MG63 (cell line): ENCODE measurements at regions not wholly inside any gene's neighbourhood (a gene's known extent, or its start where the extent isn't known, plus 50 kb on each side); places are given as distances from the start of the nearest gene placed in this dataset.
"Not testable (repeated sequence)": the region's sequence is repeated elsewhere in the genome, so short reads cannot be mapped to it uniquely, and the experiment has no call there.

Experiments
- DNase-seq: peaks from one replicate; pipeline ENCODE4 v3.0.0-alpha.2; 2020
- H3K27me3 ChIP-seq: fragments of 250-450 bp; sonication (Bioruptor Pico); 2 replicates; pipeline ENCODE4 v1.5.1; 2020; ENCODE audit warnings: mild to moderate bottlenecking, moderate library complexity
- H3K36me3 ChIP-seq: fragments of 250-450 bp; sonication (Bioruptor Pico); 2 replicates; pipeline ENCODE4 v1.5.1; 2020; ENCODE audit warnings: mild to moderate bottlenecking, moderate library complexity
- H3K4me3 ChIP-seq: fragments of 250-450 bp; sonication (Bioruptor Pico); 2 replicates; pipeline ENCODE4 v1.5.1; 2020; ENCODE audit warnings: mild to moderate bottlenecking, moderate library complexity
- H3K9me3 ChIP-seq: fragments of 250-450 bp; sonication (Bioruptor Pico); 2 replicates; pipeline ENCODE4 v1.5.1; 2020; ENCODE audit warnings: mild to moderate bottlenecking, moderate library complexity

DNA sequence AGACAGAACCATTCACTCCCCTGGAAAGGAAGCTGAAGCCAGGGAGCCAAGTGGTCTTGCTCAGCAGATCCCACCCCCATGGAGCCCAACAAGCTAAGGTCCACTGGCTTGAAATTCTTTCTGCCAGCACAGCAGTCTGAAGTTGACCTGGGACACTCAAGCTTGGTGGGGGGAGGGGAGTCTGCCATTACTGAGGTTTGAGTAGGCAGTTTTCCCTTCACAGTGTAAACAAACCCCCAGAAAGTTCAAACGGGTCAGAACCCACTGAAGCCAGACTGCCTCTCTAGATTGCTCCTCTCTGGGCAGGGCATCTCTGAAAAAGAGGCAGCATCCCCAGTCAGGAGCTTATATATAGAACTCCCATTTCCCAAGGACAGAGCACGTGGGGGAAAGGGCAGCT is 72.8 kb upstream of the NECTIN3 start:
- H3K4me3 ChIP-seq, H3K9me3 ChIP-seq, DNase-seq, H3K36me3 ChIP-seq, H3K27me3 ChIP-seq: not testable (repeated sequence)

DNA sequence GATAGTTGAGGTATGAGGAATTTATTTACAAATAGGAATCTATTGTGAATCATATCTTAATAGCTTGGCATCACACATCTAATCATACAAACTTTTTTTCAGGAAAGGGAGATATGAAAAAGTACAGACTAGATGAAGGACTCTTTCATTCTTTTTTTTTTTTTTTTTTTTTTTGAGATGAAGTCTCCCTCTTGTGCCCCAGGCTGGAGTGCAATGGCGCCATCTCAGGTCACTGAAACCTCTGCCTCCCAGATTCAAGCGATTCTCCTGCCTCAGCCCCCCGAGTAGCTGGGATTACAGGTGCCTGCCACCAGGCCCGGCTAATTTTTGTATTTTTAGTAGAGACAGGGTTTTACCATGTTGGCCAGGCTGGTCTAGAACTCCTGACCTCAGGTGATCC is 65.1 kb upstream of the NECTIN3 start:
- not testable (repeated sequence) for H3K27me3 ChIP-seq, H3K9me3 ChIP-seq, H3K36me3 ChIP-seq, H3K4me3 ChIP-seq, DNase-seq

DNA sequence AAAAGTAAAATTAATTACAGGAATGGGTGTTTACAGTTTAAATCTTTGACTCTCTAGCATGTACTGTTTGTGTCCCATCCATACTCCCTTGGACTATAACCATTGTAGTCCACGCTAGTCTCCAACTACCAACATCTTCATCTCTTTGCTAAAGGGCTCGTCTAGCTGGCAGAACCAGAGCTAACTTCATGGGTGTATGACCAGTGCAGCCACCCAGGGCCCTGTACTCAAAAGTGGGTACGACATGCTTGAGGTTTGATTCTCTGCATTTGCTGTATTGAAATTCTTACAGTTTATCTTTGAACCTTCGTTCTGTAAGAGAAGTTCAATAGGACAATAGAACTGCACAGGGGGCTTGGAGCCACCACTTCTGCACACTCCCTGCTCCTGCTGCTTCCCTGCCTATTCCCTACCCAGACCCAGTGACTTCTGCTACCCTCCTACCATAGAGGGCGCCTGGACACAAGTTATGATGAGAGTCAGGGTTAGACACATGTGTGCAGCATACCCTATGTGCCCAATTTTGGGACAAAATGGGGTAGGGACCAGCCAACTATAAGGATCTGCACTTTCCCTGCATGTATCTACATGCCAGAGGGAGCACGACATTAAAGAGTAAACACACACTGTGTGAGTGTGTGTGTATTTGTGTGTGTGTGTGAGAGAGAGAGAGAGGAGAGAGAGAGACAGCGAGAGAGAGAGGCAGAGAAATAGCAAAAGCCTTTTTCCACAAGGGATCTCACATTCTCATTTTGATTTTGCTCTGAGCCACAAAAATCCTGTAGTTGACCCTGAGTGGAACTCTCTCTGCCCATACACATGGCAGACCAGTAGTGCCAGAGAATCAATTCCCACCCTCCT is 59.0 kb upstream of the NECTIN3 start:
- Histone ChIP-seq H3K36me3 (no peaks in the 10 kb centered on the region), H3K4me3 (no peak overlapping the region), H3K27me3 (no peaks in the 10 kb centered on the region), H3K9me3 (no peaks in the 10 kb centered on the region)
- DNase-seq: peak; percentile 4
